ENCODE measurements at regions not wholly inside any gene's neighbourhood (a gene's known extent, or its start where the extent isn't known, plus 50 kb on each side); places are given as distances from the start of the nearest gene placed in this dataset.

- no peak overlapping the region for H3K27ac ChIP-seq (ENCODE audit: low read length)
- no peak overlapping the region for H3K9ac ChIP-seq (ENCODE audit: low read length)
- H3K4me3 ChIP-seq (ENCODE audit: low read length) = no peak overlapping the region
- peak; percentile 32; the same call in 1 of the 2 replicates for TF ChIP-seq CTCF (conservative IDR thresholded peaks at IDR 0.05; ENCODE audit: low read depth, low read length)
- TF ChIP-seq EZH2 (IDR thresholded peaks at IDR 0.05; ENCODE audit: low read length, unreplicated experiment) = no peak
- H3K79me2 ChIP-seq (ENCODE audit: low read length) = no peaks in the 10 kb centered on the region
- CTCF ChIA-PET = interaction anchor here (0.5 kb wide), 2 partner anchors 33 to 421 kb away, joined by 6 to 7 read pairs; no protein-coding TSS in a partner anchor
- POLR2A ChIA-PET (ENCODE audit: unreplicated experiment) = no interaction called here
- peak; percentile 57 for ATAC-seq
- intact Hi-C loops (cut with micrococcal nuclease) = loop anchor here (10.0 kb wide), 1 partner anchor 316 kb away; no protein-coding TSS in a partner anchor
- no peaks in the 10 kb centered on the region for H3F3A ChIP-seq (ENCODE audit: low read length, unreplicated experiment)
- no peak overlapping the region for H2AFZ ChIP-seq (ENCODE audit: low read length)
- H3K36me3 ChIP-seq (ENCODE audit: low read depth, low read length) = no peaks in the 10 kb centered on the region
- H3K9me3 ChIP-seq (ENCODE audit: low read length) = no peaks in the 10 kb centered on the region
- H3K9me2 ChIP-seq (replicated peaks; ENCODE audit: low read length) = no peaks in the 10 kb centered on the region
- peak; percentile 4 for DNase-seq
- no peaks in the 10 kb centered on the region for H4K20me1 ChIP-seq (ENCODE audit: low read length)
- H3K27me3 ChIP-seq (ENCODE audit: low read length) = no peaks in the 10 kb centered on the region
- BruUV-seq (replicated peaks) = no TSS peak
- H3K4me2 ChIP-seq (ENCODE audit: low read length) = no peak overlapping the region
- no peaks in the 10 kb centered on the region for H3K4me1 ChIP-seq (ENCODE audit: insufficient read depth, low read length)
Measured at GRCh38 chr13:55199134-55199533, 1941.6 kb upstream of the PRR20A start.

- Histone ChIP-seq H3F3A (ENCODE audit: low read length, unreplicated experiment) (no peaks in the 10 kb centered on the region), H3K4me1 (ENCODE audit: insufficient read depth, low read length) (no peaks in the 10 kb centered on the region), H3K79me2 (ENCODE audit: low read length) (no peaks in the 10 kb centered on the region), H3K36me3 (ENCODE audit: low read depth, low read length) (no peaks in the 10 kb centered on the region), H3K4me2 (ENCODE audit: low read length) (no peak overlapping the region), H4K20me1 (ENCODE audit: low read length) (no peaks in the 10 kb centered on the region), H2AFZ (ENCODE audit: low read length) (no peak overlapping the region), H3K9me3 (ENCODE audit: low read length) (no peaks in the 10 kb centered on the region), H3K27me3 (ENCODE audit: low read length) (no peaks in the 10 kb centered on the region), H3K9ac (ENCODE audit: low read length) (no peak overlapping the region), H3K9me2 (replicated peaks; ENCODE audit: low read length) (no peaks in the 10 kb centered on the region), H3K27ac (ENCODE audit: low read length) (no peak overlapping the region), H3K4me3 (ENCODE audit: low read length) (no peak overlapping the region)
- ChIA-PET CTCF (no interaction called here), POLR2A (ENCODE audit: unreplicated experiment) (no interaction called here)
- no peak for ATAC-seq
- BruUV-seq (replicated peaks) = no TSS peak
- DNase-seq = no peak
- TF ChIP-seq EZH2phosphoT487 (IDR thresholded peaks at IDR 0.05; ENCODE audit: borderline replicate concordance, low read length) (no peak), EZH2 (IDR thresholded peaks at IDR 0.05; ENCODE audit: low read length, unreplicated experiment) (no peak), CTCF (conservative IDR thresholded peaks at IDR 0.05; ENCODE audit: low read depth, low read length) (no peak)
- intact Hi-C loops (cut with micrococcal nuclease) = no loop called here
Measured at GRCh38 chr13:55214841-55215345, 1925.8 kb upstream of the PRR20A start.

- no peak overlapping the region for H3K9ac ChIP-seq (ENCODE audit: low read length)
- no peaks in the 10 kb centered on the region for H3F3A ChIP-seq (ENCODE audit: low read length, unreplicated experiment)
- no TSS peak for BruUV-seq (replicated peaks)
- H3K4me3 ChIP-seq (ENCODE audit: low read length) = no peak overlapping the region
- no peaks in the 10 kb centered on the region for H3K79me2 ChIP-seq (ENCODE audit: low read length)
- H2AFZ ChIP-seq (ENCODE audit: low read length) = no peak overlapping the region
- H3K36me3 ChIP-seq (ENCODE audit: low read depth, low read length) = no peaks in the 10 kb centered on the region
- H4K20me1 ChIP-seq (ENCODE audit: low read length) = no peaks in the 10 kb centered on the region
- H3K9me3 ChIP-seq (ENCODE audit: low read length) = no peaks in the 10 kb centered on the region
- H3K27ac ChIP-seq (ENCODE audit: low read length) = no peak overlapping the region
- intact Hi-C loops (cut with micrococcal nuclease) = no loop called here
- H3K9me2 ChIP-seq (replicated peaks; ENCODE audit: low read length) = no peaks in the 10 kb centered on the region
- TF ChIP-seq CTCF (conservative IDR thresholded peaks at IDR 0.05; ENCODE audit: low read depth, low read length) = no peak
- no peak for TF ChIP-seq EZH2 (IDR thresholded peaks at IDR 0.05; ENCODE audit: low read length, unreplicated experiment)
- no peak for TF ChIP-seq EZH2phosphoT487 (IDR thresholded peaks at IDR 0.05; ENCODE audit: borderline replicate concordance, low read length)
- ChIA-PET POLR2A (ENCODE audit: unreplicated experiment) (no interaction called here), CTCF (no interaction called here)
- no peak for DNase-seq
- no peaks in the 10 kb centered on the region for H3K4me1 ChIP-seq (ENCODE audit: insufficient read depth, low read length)
- no peaks in the 10 kb centered on the region for H3K27me3 ChIP-seq (ENCODE audit: low read length)
- no peak for ATAC-seq
- H3K4me2 ChIP-seq (ENCODE audit: low read length) = no peak overlapping the region
Measured at GRCh38 chr13:55219538-55219937, 1921.2 kb upstream of the PRR20A start.

All from PC-3 (cell line).